ENCODE measurements at regions not wholly inside any gene's neighbourhood (a gene's known extent, or its start where the extent isn't known, plus 50 kb on each side); places are given as distances from the start of the nearest gene placed in this dataset.
A peak's percentile ranks its signal among the peaks of the same experiment; 100 is the strongest.

DNA sequence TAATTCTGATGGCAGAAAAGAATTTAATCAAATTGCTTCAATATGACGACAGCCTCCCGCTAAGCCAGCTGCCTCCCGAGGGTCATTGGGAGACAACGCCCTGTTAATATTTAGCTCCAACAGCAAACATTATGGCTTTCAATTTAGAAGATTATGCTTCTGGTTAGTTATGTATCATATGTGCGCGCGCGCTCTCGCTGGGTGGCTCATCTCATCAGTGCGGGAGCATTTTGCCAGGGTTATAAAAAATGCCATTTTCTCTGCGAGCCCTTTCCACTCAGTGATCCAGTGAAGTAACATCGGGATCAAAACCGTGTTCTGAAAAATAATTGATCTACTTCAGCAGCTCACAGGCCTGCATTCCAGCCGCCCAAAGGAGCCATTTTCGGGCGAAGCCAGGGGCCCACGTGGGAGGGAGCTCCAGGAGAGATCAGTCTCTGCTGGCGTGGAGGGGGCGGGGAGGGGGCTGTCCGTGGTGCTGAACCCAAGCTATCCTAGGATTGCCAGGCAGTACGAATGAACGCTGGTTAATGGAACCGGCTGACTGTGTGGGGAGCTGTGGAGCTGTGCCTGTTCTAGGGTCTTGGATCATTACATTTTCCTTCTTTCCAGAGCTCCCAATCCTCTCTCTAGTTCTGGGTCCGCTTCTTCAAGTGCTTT, 219.1 kb upstream of the ZC3H12A start (continued):
- TF ChIP-seq, protein P1, sequence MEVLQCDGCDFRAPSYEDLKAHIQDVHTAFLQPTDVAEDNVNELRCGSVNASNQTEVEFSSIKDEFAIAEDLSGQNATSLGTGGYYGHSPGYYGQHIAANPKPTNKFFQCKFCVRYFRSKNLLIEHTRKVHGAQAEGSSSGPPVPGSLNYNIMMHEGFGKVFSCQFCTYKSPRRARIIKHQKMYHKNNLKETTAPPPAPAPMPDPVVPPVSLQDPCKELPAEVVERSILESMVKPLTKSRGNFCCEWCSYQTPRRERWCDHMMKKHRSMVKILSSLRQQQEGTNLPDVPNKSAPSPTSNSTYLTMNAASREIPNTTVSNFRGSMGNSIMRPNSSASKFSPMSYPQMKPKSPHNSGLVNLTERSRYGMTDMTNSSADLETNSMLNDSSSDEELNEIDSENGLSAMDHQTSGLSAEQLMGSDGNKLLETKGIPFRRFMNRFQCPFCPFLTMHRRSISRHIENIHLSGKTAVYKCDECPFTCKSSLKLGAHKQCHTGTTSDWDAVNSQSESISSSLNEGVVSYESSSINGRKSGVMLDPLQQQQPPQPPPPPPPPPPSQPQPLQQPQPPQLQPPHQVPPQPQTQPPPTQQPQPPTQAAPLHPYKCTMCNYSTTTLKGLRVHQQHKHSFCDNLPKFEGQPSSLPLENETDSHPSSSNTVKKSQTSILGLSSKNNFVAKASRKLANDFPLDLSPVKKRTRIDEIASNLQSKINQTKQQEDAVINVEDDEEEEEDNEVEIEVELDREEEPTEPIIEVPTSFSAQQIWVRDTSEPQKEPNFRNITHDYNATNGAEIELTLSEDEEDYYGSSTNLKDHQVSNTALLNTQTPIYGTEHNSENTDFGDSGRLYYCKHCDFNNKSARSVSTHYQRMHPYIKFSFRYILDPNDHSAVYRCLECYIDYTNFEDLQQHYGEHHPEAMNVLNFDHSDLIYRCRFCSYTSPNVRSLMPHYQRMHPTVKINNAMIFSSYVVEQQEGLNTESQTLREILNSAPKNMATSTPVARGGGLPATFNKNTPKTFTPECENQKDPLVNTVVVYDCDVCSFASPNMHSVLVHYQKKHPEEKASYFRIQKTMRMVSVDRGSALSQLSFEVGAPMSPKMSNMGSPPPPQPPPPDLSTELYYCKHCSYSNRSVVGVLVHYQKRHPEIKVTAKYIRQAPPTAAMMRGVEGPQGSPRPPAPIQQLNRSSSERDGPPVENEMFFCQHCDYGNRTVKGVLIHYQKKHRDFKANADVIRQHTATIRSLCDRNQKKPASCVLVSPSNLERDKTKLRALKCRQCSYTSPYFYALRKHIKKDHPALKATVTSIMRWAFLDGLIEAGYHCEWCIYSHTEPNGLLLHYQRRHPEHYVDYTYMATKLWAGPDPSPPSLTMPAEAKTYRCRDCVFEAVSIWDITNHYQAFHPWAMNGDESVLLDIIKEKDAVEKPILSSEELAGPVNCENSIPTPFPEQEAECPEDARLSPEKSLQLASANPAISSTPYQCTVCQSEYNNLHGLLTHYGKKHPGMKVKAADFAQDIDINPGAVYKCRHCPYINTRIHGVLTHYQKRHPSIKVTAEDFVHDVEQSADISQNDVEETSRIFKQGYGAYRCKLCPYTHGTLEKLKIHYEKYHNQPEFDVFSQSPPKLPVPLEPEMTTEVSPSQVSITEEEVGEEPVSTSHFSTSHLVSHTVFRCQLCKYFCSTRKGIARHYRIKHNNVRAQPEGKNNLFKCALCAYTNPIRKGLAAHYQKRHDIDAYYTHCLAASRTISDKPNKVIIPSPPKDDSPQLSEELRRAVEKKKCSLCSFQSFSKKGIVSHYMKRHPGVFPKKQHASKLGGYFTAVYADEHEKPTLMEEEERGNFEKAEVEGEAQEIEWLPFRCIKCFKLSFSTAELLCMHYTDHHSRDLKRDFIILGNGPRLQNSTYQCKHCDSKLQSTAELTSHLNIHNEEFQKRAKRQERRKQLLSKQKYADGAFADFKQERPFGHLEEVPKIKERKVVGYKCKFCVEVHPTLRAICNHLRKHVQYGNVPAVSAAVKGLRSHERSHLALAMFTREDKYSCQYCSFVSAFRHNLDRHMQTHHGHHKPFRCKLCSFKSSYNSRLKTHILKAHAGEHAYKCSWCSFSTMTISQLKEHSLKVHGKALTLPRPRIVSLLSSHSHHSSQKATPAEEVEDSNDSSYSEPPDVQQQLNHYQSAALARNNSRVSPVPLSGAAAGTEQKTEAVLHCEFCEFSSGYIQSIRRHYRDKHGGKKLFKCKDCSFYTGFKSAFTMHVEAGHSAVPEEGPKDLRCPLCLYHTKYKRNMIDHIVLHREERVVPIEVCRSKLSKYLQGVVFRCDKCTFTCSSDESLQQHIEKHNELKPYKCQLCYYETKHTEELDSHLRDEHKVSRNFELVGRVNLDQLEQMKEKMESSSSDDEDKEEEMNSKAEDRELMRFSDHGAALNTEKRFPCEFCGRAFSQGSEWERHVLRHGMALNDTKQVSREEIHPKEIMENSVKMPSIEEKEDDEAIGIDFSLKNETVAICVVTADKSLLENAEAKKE (CRISPR knock-in tag; IDR thresholded peaks at IDR 0.05), result no peak
- TF ChIP-seq ZNF331 (CRISPR knock-in tag; IDR thresholded peaks at IDR 0.05; ENCODE audit: low read depth), result no peak

DNA sequence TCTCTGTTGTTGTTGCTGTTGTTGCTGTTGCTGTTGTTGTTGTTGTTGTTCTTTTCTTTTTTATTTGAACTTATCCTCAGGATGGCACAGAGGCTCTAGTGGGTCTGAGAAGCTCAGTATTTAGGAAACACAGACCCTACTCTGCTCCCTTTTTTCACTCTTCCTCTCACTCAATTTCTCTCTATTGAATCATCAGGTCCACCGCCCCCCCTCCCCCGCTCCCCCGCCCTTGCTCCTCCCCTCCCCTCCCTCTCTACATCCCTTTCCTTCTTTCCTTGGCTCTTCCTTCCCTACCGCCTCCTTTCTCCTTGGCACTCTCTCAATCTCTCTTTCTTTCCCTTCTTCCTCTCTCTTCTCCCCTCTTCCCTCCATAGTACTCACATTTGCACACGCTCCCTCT, 218.5 kb upstream of the ZC3H12A start:
- H3K9me3 Mint-ChIP-seq, result no peaks in the 10 kb centered on the region; the same call in 2 of the 3 replicates
- H3K27ac ChIP-seq (ENCODE audit: low read depth), result no peak overlapping the region
- H3K4me2 ChIP-seq, result peak overlapping the region; percentile 79
- no peaks in the 10 kb centered on the region; the same call in 2 of the 3 replicates for H3K36me3 Mint-ChIP-seq (ENCODE audit: low read depth)
- H3K4me3 ChIP-seq, result peak overlapping the region; percentile 55
- H3K4me1 Mint-ChIP-seq, result peaks cover 40% of the 10 kb centered on the region
- H3K36me3 ChIP-seq (ENCODE audit: insufficient read depth), result no peaks in the 10 kb centered on the region
- no peaks in the 10 kb centered on the region for H3K9me2 ChIP-seq (ENCODE audit: insufficient read depth)
- DNase-seq (ENCODE audit: low spot score) (peak; percentile 40), ATAC-seq (peak; percentile 22)
- H2AFZ ChIP-seq, result 0 out of 2 replicates have a peak overlapping the region, but pooled peaks have one; percentile 59
- no peak overlapping the region for H3K27ac Mint-ChIP-seq
- H3K4me1 ChIP-seq (ENCODE audit: insufficient read depth), result peaks cover 27% of the 10 kb centered on the region
- no peaks in the 10 kb centered on the region for H3K79me2 ChIP-seq (replicated peaks; ENCODE audit: insufficient read depth)
- H3K27me3 ChIP-seq (ENCODE audit: insufficient read depth), result peaks cover 6% of the 10 kb centered on the region; the same call in 1 of the 2 replicates
- peak overlapping the region; percentile 46 for H3K4me3 Mint-ChIP-seq
- no peaks in the 10 kb centered on the region for H4K20me1 ChIP-seq (replicated peaks; ENCODE audit: insufficient read depth)
- no peaks in the 10 kb centered on the region for H3F3A ChIP-seq (replicated peaks; ENCODE audit: low read depth)
- peaks cover 10% of the 10 kb centered on the region for H3K27me3 Mint-ChIP-seq (ENCODE audit: insufficient read depth, low read depth, poor library complexity)
- TF ChIP-seq EZH2phosphoT487 (IDR thresholded peaks at IDR 0.05; ENCODE audit: unreplicated experiment) (no peak), CREB1 (CRISPR knock-in tag; IDR thresholded peaks at IDR 0.05; ENCODE audit: low read depth) (no peak), ZNF331 (CRISPR knock-in tag; IDR thresholded peaks at IDR 0.05; ENCODE audit: low read depth) (no peak), STAT1 (IDR thresholded peaks at IDR 0.05; ENCODE audit: unreplicated experiment) (no peak), JUNB (IDR thresholded peaks at IDR 0.05; ENCODE audit: unreplicated experiment) (no peak)
- TF ChIP-seq, protein P2, sequence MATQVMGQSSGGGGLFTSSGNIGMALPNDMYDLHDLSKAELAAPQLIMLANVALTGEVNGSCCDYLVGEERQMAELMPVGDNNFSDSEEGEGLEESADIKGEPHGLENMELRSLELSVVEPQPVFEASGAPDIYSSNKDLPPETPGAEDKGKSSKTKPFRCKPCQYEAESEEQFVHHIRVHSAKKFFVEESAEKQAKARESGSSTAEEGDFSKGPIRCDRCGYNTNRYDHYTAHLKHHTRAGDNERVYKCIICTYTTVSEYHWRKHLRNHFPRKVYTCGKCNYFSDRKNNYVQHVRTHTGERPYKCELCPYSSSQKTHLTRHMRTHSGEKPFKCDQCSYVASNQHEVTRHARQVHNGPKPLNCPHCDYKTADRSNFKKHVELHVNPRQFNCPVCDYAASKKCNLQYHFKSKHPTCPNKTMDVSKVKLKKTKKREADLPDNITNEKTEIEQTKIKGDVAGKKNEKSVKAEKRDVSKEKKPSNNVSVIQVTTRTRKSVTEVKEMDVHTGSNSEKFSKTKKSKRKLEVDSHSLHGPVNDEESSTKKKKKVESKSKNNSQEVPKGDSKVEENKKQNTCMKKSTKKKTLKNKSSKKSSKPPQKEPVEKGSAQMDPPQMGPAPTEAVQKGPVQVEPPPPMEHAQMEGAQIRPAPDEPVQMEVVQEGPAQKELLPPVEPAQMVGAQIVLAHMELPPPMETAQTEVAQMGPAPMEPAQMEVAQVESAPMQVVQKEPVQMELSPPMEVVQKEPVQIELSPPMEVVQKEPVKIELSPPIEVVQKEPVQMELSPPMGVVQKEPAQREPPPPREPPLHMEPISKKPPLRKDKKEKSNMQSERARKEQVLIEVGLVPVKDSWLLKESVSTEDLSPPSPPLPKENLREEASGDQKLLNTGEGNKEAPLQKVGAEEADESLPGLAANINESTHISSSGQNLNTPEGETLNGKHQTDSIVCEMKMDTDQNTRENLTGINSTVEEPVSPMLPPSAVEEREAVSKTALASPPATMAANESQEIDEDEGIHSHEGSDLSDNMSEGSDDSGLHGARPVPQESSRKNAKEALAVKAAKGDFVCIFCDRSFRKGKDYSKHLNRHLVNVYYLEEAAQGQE (IDR thresholded peaks at IDR 0.05; ENCODE audit: unreplicated experiment), result no peak
